Mesenchymal stem cell (in vitro differentiated cells and primary cell): ENCODE measurements at regions not wholly inside any gene's neighbourhood (a gene's known extent, or its start where the extent isn't known, plus 50 kb on each side); places are given as distances from the start of the nearest gene placed in this dataset.

Source experiments
- DNase-seq: peaks from one replicate; pipeline ENCODE4 v3.0.0-alpha.2; 2013
- H2AFZ ChIP-seq: one replicate; pipeline ENCODE4 v1.6.1; 2013; ENCODE audit warnings: low read depth, mild to moderate bottlenecking, control low read depth, inconsistent platforms, low read length, moderate library complexity
- H2AK5ac ChIP-seq: 2 replicates; pipeline ENCODE4 v1.6.1; 2013; ENCODE audit warnings: low read length, moderate library complexity, mild to moderate bottlenecking, inconsistent platforms; ENCODE audit not compliant: severe bottlenecking
- H2BK120ac ChIP-seq: one replicate; pipeline ENCODE4 v1.6.1; 2013; ENCODE audit warnings: low read depth, mild to moderate bottlenecking, inconsistent platforms, low read length, moderate library complexity
- H2BK12ac ChIP-seq, 2 experiments: one replicate each; pipeline ENCODE4 v1.6.1; 2013; ENCODE audit warnings: inconsistent platforms in 2 of 2, low read length in 2 of 2, mild to moderate bottlenecking in 2 of 2, moderate library complexity in 2 of 2, control low read depth in 1 of 2
- H2BK15ac ChIP-seq: one replicate; pipeline ENCODE4 v1.6.1; 2013; ENCODE audit warnings: mild to moderate bottlenecking, low read depth, inconsistent platforms; ENCODE audit not compliant: poor library complexity, severe bottlenecking
- H2BK5ac ChIP-seq: 2 replicates; pipeline ENCODE4 v1.6.1; 2013; ENCODE audit warnings: low read depth, mild to moderate bottlenecking, low read length, control low read depth, inconsistent platforms; ENCODE audit not compliant: poor library complexity, severe bottlenecking
- H3K14ac ChIP-seq, 2 experiments: one replicate each; pipeline ENCODE4 v1.6.1; 2013; ENCODE audit warnings: inconsistent platforms in 2 of 2, low read length in 2 of 2, control low read depth in 1 of 2, mild to moderate bottlenecking in 1 of 2, moderate library complexity in 1 of 2
- H3K18ac ChIP-seq, 2 experiments: one replicate each; pipeline ENCODE4 v1.6.1; 2013; ENCODE audit warnings: inconsistent platforms in 2 of 2, low read length in 2 of 2, control low read depth in 1 of 2, low read depth in 1 of 2, mild to moderate bottlenecking in 1 of 2
- H3K23ac ChIP-seq, 2 experiments: one replicate each; pipeline ENCODE4 v1.6.1; 2013; ENCODE audit warnings: inconsistent platforms in 2 of 2, low read length in 2 of 2, mild to moderate bottlenecking in 2 of 2, moderate library complexity in 2 of 2, control low read depth in 1 of 2
- H3K27ac ChIP-seq: 2 replicates; pipeline ENCODE4 v1.5.1; 2013; ENCODE audit warnings: mild to moderate bottlenecking, moderate library complexity, low read length, control low read depth, inconsistent platforms; ENCODE audit not compliant: poor library complexity, severe bottlenecking
- H3K27me3 ChIP-seq, 2 experiments: 2 replicates each; pipeline versions ENCODE4 v1.6.1 to v1.7.0; 2013; ENCODE audit warnings: low read length in 2 of 2, mild to moderate bottlenecking in 2 of 2, moderate library complexity in 2 of 2, control low read depth in 1 of 2, inconsistent platforms in 1 of 2; ENCODE audit not compliant: control insufficient read depth in 1 of 2, insufficient read depth in 1 of 2
- H3K36me3 ChIP-seq, 2 experiments: 2 replicates each; pipeline versions ENCODE4 v1.6.1 to v1.7.0; 2013; ENCODE audit warnings: low read length in 2 of 2, control low read depth in 1 of 2, inconsistent platforms in 1 of 2, low read depth in 1 of 2, mild to moderate bottlenecking in 1 of 2; ENCODE audit not compliant: insufficient read depth in 2 of 2, control insufficient read depth in 1 of 2
- H3K4ac ChIP-seq, 2 experiments: one replicate each; pipeline ENCODE4 v1.6.1; 2013; ENCODE audit warnings: inconsistent platforms in 2 of 2, low read length in 2 of 2, mild to moderate bottlenecking in 2 of 2, moderate library complexity in 2 of 2, control low read depth in 1 of 2, low read depth in 1 of 2
- H3K4me1 ChIP-seq: 2 replicates; pipeline ENCODE4 v1.6.1; 2013; ENCODE audit warnings: low read depth, low read length, control low read depth; ENCODE audit not compliant: control insufficient read depth, insufficient read depth
- H3K4me2 ChIP-seq: 2 replicates; pipeline ENCODE4 v1.6.1; 2013; ENCODE audit warnings: low read length, mild to moderate bottlenecking, inconsistent platforms; ENCODE audit not compliant: poor library complexity, severe bottlenecking
- H3K4me3 ChIP-seq, 2 experiments: 2 replicates each; pipeline versions ENCODE4 v1.5.1 to v1.7.0; 2013; ENCODE audit warnings: low read length in 2 of 2, mild to moderate bottlenecking in 2 of 2, control low read depth in 1 of 2, low read depth in 1 of 2; ENCODE audit not compliant: insufficient read depth in 1 of 2
- H3K79me1 ChIP-seq: replicated peaks from 2 replicates; pipeline ENCODE4 v1.6.1; 2013; ENCODE audit warnings: mild to moderate bottlenecking, control low read depth, low read length, inconsistent platforms; ENCODE audit not compliant: poor library complexity, severe bottlenecking
- H3K9ac ChIP-seq: 2 replicates; pipeline ENCODE4 v1.7.0; 2013; ENCODE audit warnings: mild to moderate bottlenecking, low read length, moderate library complexity
- H3K9me3 ChIP-seq: 2 replicates; pipeline ENCODE4 v1.7.0; 2013; ENCODE audit warnings: mild to moderate bottlenecking, low read length; ENCODE audit not compliant: control insufficient read depth
- H4K8ac ChIP-seq: one replicate; pipeline ENCODE4 v1.6.1; 2013; ENCODE audit warnings: inconsistent platforms, mild to moderate bottlenecking, low read length, moderate library complexity
- H4K91ac ChIP-seq: one replicate; pipeline ENCODE4 v1.6.1; 2013; ENCODE audit warnings: mild to moderate bottlenecking, low read length, inconsistent platforms
- WGBS: methylation state at CpG from one replicate; pipeline ENCODE4 v1.1.7; 2013; ENCODE audit warnings: mixed read lengths; 5-methylcytosine and 5-hydroxymethylcytosine counted together

DNA sequence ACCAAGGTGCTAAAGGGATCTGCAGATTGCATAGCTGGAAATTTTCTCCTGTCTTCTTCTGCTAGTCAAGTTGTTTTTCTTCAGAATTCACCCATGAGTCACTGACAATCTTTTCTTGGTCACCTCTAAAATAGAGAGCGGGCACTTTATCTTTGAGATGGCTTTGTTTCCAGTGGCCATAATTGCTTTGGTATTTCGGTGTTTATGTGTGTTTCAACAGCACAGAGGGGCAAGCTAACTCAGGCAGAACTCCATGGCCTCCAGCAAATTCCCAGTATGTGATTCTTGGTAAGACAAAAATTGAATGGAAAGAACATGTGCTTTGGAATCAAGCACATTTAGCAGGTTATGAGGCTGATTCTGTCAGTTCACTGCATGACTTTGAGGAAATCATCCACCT is 656.8 kb downstream of the VRK1 start:
- H3K4me2 ChIP-seq, result no peak overlapping the region
- DNase-seq, result no peak
- H3K9me3 ChIP-seq, result no peaks in the 10 kb centered on the region
- H4K91ac ChIP-seq, result no peak overlapping the region
- H3K14ac ChIP-seq, result no peak overlapping the region
- H2BK120ac ChIP-seq, result no peak overlapping the region
- no peak overlapping the region for H3K9ac ChIP-seq
- H3K4me3 ChIP-seq, result no peak overlapping the region
- no peak overlapping the region for H4K8ac ChIP-seq
- H2AK5ac ChIP-seq, result no peak overlapping the region
- no peak overlapping the region for H2BK12ac ChIP-seq
- no peak overlapping the region for H3K23ac ChIP-seq
- H3K79me1 ChIP-seq, result no peaks in the 10 kb centered on the region
- H2BK15ac ChIP-seq, result no peak overlapping the region
- no peak overlapping the region for H2AFZ ChIP-seq
- 71% methylated on average over 2 of the region's 2 CpGs for WGBS
- H3K4me1 ChIP-seq, result no peaks in the 10 kb centered on the region
- no peak overlapping the region for H3K27ac ChIP-seq
- H3K18ac ChIP-seq, result no peak overlapping the region
- H2BK5ac ChIP-seq, result no peak overlapping the region
- no peak overlapping the region for H3K4ac ChIP-seq
- H3K36me3 ChIP-seq, result no peaks in the 10 kb centered on the region
- peaks cover 0 to 5% of the 10 kb centered on the region in 2 experiments for H3K27me3 ChIP-seq

GRCh38 chr14:97456462-97456861 is 659.3 kb downstream of the VRK1 start:
- Histone ChIP-seq H3K9ac (no peak overlapping the region), H4K8ac (no peak overlapping the region), H2BK5ac (no peak overlapping the region), H2BK15ac (no peak overlapping the region), H3K4ac (no peak overlapping the region), H3K27me3 (peaks cover 0 to 5% of the 10 kb centered on the region in 2 experiments), H2AK5ac (no peak overlapping the region), H4K91ac (no peak overlapping the region), H3K4me3 (no peak overlapping the region), H3K36me3 (no peaks in the 10 kb centered on the region), H3K9me3 (no peaks in the 10 kb centered on the region), H2BK12ac (no peak overlapping the region), H3K23ac (no peak overlapping the region), H2AFZ (no peak overlapping the region), H3K18ac (no peak overlapping the region), H3K14ac (no peak overlapping the region), H2BK120ac (no peak overlapping the region), H3K79me1 (no peaks in the 10 kb centered on the region), H3K27ac (no peak overlapping the region), H3K4me2 (no peak overlapping the region), H3K4me1 (no peaks in the 10 kb centered on the region)
- DNase-seq, result no peak
- 58% methylated on average over 9 of the region's 9 CpGs for WGBS

GRCh38 chr14:97456958-97457357 is 659.8 kb downstream of the VRK1 start:
- Histone ChIP-seq H3K4me2 (no peak overlapping the region), H2AFZ (no peak overlapping the region), H4K91ac (no peak overlapping the region), H3K4me3 (no peak overlapping the region), H3K79me1 (no peaks in the 10 kb centered on the region), H3K9me3 (peaks cover 4% of the 10 kb centered on the region), H3K23ac (no peak overlapping the region), H3K14ac (no peak overlapping the region), H2BK12ac (no peak overlapping the region), H2BK5ac (no peak overlapping the region), H3K4ac (no peak overlapping the region), H3K27ac (no peak overlapping the region), H4K8ac (no peak overlapping the region), H3K4me1 (no peaks in the 10 kb centered on the region), H3K36me3 (no peaks in the 10 kb centered on the region), H3K9ac (no peak overlapping the region), H2BK120ac (no peak overlapping the region), H3K27me3 (peaks cover 0 to 5% of the 10 kb centered on the region in 2 experiments), H2AK5ac (no peak overlapping the region), H2BK15ac (no peak overlapping the region), H3K18ac (no peak overlapping the region)
- WGBS, result 48% methylated on average over 4 of the region's 4 CpGs
- no peak for DNase-seq

DNA sequence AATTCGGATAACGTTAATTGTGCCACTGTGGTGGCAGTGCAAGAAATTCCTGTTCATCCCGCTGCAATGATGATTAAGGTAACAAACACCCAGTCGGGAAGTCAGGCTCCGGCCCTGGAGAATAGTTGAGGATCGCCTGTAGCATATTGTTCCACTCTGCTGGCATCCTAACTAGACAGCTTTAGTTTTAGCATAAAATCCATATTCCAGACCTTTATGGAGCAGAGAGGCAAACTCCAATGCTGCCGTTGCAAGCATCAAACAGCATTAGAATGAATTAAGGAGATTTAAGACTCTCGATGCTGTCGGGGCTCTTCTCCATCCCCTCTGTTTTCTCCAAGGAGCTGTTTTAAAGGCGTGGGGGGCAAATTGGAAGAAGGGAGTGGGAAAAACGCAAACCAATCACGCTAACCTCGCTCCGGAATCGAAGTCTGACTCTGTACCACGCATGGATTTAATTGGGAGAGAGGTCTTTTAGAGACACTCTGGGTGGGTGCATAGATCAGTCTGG is 660.4 kb downstream of the VRK1 start:
- Histone ChIP-seq H2AK5ac (no peak overlapping the region), H2BK120ac (no peak overlapping the region), H3K9me3 (peaks cover 9% of the 10 kb centered on the region), H3K4me3 (peak overlapping the region in 1 of 2 experiments; percentile 38), H3K27me3 (peaks cover 0 to 5% of the 10 kb centered on the region in 2 experiments), H3K4me1 (no peaks in the 10 kb centered on the region), H3K36me3 (no peaks in the 10 kb centered on the region), H3K27ac (no peak overlapping the region), H2BK15ac (no peak overlapping the region), H3K4ac (no peak overlapping the region), H3K18ac (no peak overlapping the region), H4K91ac (no peak overlapping the region), H2AFZ (no peak overlapping the region), H2BK12ac (no peak overlapping the region), H4K8ac (no peak overlapping the region), H3K79me1 (no peaks in the 10 kb centered on the region), H3K14ac (no peak overlapping the region), H3K9ac (peak overlapping the region; percentile 17), H3K4me2 (no peak overlapping the region), H2BK5ac (no peak overlapping the region), H3K23ac (no peak overlapping the region)
- 85% methylated on average over 16 of the region's 16 CpGs for WGBS
- no peak for DNase-seq
